ENCODE measurements at regions not wholly inside any gene's neighbourhood (a gene's known extent, or its start where the extent isn't known, plus 50 kb on each side); places are given as distances from the start of the nearest gene placed in this dataset.

- no peak for DNase-seq (ENCODE audit: low read depth)
These were observed 157.6 kb upstream of the PLXNA4 start for GRCh38 chr7:132733860-132734259.

- DNase-seq (ENCODE audit: low read depth), result no peak
These were observed 156.1 kb upstream of the PLXNA4 start for GRCh38 chr7:132732321-132732865.

GRCh38 chr7:132730105-132730504 is 153.8 kb upstream of the PLXNA4 start:
- no peak for DNase-seq (ENCODE audit: low read depth)

- no peak for DNase-seq (ENCODE audit: low read depth)
These were observed 147.3 kb upstream of the PLXNA4 start for GRCh38 chr7:132723506-132724081.

GRCh38 chr7:132720835-132721234 is 144.6 kb upstream of the PLXNA4 start:
- DNase-seq (ENCODE audit: low read depth), result no peak

GRCh38 chr7:132713893-132714292 is 137.6 kb upstream of the PLXNA4 start:
- DNase-seq (ENCODE audit: low read depth), result no peak

- peak; percentile 4 for DNase-seq (ENCODE audit: low read depth)
These were observed 133.8 kb upstream of the PLXNA4 start for GRCh38 chr7:132709971-132710567.

GRCh38 chr7:132708470-132708869 is 132.2 kb upstream of the PLXNA4 start:
- no peak for DNase-seq (ENCODE audit: low read depth)

- no peak for DNase-seq (ENCODE audit: low read depth)
These were observed 128.9 kb upstream of the PLXNA4 start for GRCh38 chr7:132705146-132705545.

- DNase-seq (ENCODE audit: low read depth), result no peak
These were observed 127.5 kb upstream of the PLXNA4 start for GRCh38 chr7:132703742-132704141.

GRCh38 chr7:132697003-132697402 is 120.7 kb upstream of the PLXNA4 start:
- DNase-seq (ENCODE audit: low read depth), result no peak

- DNase-seq (ENCODE audit: low read depth), result no peak
These were observed 120.1 kb upstream of the PLXNA4 start for GRCh38 chr7:132696332-132696731.

- DNase-seq (ENCODE audit: low read depth), result no peak
These were observed 114.9 kb upstream of the PLXNA4 start for GRCh38 chr7:132691201-132691600.

GRCh38 chr7:132690174-132690573 is 113.9 kb upstream of the PLXNA4 start:
- no peak for DNase-seq (ENCODE audit: low read depth)

- no peak for DNase-seq (ENCODE audit: low read depth)
These were observed 111.7 kb upstream of the PLXNA4 start for GRCh38 chr7:132687981-132688383.

GRCh38 chr7:132687016-132687415 is 110.7 kb upstream of the PLXNA4 start:
- no peak for DNase-seq (ENCODE audit: low read depth)

GRCh38 chr7:132685277-132685676 is 109.0 kb upstream of the PLXNA4 start:
- no peak for DNase-seq (ENCODE audit: low read depth)

GRCh38 chr7:132683896-132684690 is 107.8 kb upstream of the PLXNA4 start:
- no peak for DNase-seq (ENCODE audit: low read depth)

GRCh38 chr7:132681951-132682350 is 105.7 kb upstream of the PLXNA4 start:
- DNase-seq (ENCODE audit: low read depth), result no peak

GRCh38 chr7:132680590-132680989 is 104.3 kb upstream of the PLXNA4 start:
- DNase-seq (ENCODE audit: low read depth), result no peak

GRCh38 chr7:132678656-132679055 is 102.4 kb upstream of the PLXNA4 start:
- no peak for DNase-seq (ENCODE audit: low read depth)

GRCh38 chr7:132677918-132678317 is 101.6 kb upstream of the PLXNA4 start:
- no peak for DNase-seq (ENCODE audit: low read depth)

Measured in T follicular helper cell (primary cell).